Karpas-422 (cell line): ENCODE measurements at regions not wholly inside any gene's neighbourhood (a gene's known extent, or its start where the extent isn't known, plus 50 kb on each side); places are given as distances from the start of the nearest gene placed in this dataset.

Experiments
- DNase-seq: peaks from one replicate; pipeline ENCODE4 v3.0.0-alpha.2; 2015
- H2AFZ ChIP-seq: fragments of 200-600 bp; sonication (generic); 2 replicates; pipeline ENCODE4 v1.6.1; 2014; ENCODE audit warnings: antibody characterized with exemption, low read length, mixed read lengths
- H3K27ac ChIP-seq: fragments of 200-600 bp; sonication (generic); 2 replicates; pipeline ENCODE4 v1.5.1; 2014; ENCODE audit warnings: mild to moderate bottlenecking, low read length, moderate library complexity
- H3K27me3 ChIP-seq: fragments of 200-600 bp; sonication (generic); 2 replicates; pipeline ENCODE4 v1.6.1; 2014; ENCODE audit warnings: low read length, mixed read lengths
- H3K36me3 ChIP-seq: fragments of 200-600 bp; sonication (generic); 2 replicates; pipeline ENCODE4 v1.6.1; 2014; ENCODE audit warnings: low read length, mixed read lengths; ENCODE audit not compliant: insufficient read depth
- H3K4me1 ChIP-seq: fragments of 200-600 bp; sonication (generic); 2 replicates; pipeline ENCODE4 v1.6.1; 2014; ENCODE audit warnings: mild to moderate bottlenecking, low read length, mixed read lengths
- H3K4me2 ChIP-seq: fragments of 200-600 bp; sonication (generic); 2 replicates; pipeline ENCODE4 v1.6.1; 2014; ENCODE audit warnings: low read length, low read depth, mild to moderate bottlenecking; ENCODE audit not compliant: poor library complexity, severe bottlenecking
- H3K4me3 ChIP-seq: fragments of 200-600 bp; sonication (generic); 2 replicates; pipeline ENCODE4 v1.5.1; 2014; ENCODE audit warnings: mild to moderate bottlenecking, antibody characterized with exemption, low read length, mixed read lengths
- H3K79me2 ChIP-seq: fragments of 200-600 bp; sonication (generic); 2 replicates; pipeline ENCODE4 v1.6.1; 2014; ENCODE audit warnings: mild to moderate bottlenecking, low read length, mixed read lengths
- H3K9ac ChIP-seq: fragments of 200-600 bp; sonication (generic); 2 replicates; pipeline ENCODE4 v1.6.0; 2014; ENCODE audit warnings: low read length
- H3K9me2 ChIP-seq: fragments of 200-600 bp; sonication (generic), shearing (Covaris generic); replicated peaks from 2 replicates; pipeline ENCODE4 v1.6.0; 2014; ENCODE audit warnings: mild to moderate bottlenecking, low read length, moderate library complexity; ENCODE audit not compliant: insufficient read depth
- H3K9me3 ChIP-seq: fragments of 300-700, 200-600 bp; sonication (generic); 2 replicates; pipeline ENCODE4 v1.6.1; 2014; ENCODE audit warnings: low read length, mixed read lengths
- H4K20me1 ChIP-seq: fragments of 200-600 bp; sonication (generic); 2 replicates; pipeline ENCODE4 v1.6.1; 2014; ENCODE audit warnings: mild to moderate bottlenecking, antibody characterized with exemption, low read length, low read depth; ENCODE audit not compliant: insufficient read depth

GRCh38 chr17:77604973-77605313 lies 353.6 kb upstream of the TNRC6C start:
- no peaks in the 10 kb centered on the region for H3K36me3 ChIP-seq
- H3K9ac ChIP-seq = no peak overlapping the region

GRCh38 chr17:77606146-77606864 lies 352.2 kb upstream of the TNRC6C start:
- Histone ChIP-seq H3K9me3 (no peaks in the 10 kb centered on the region), H2AFZ (no peak overlapping the region), H3K4me3 (no peak overlapping the region), H3K79me2 (no peaks in the 10 kb centered on the region), H3K27me3 (no peaks in the 10 kb centered on the region), H3K9ac (no peak overlapping the region), H3K36me3 (no peaks in the 10 kb centered on the region), H3K27ac (no peak overlapping the region), H3K4me1 (peaks cover 8% of the 10 kb centered on the region), H3K4me2 (no peak overlapping the region), H4K20me1 (no peaks in the 10 kb centered on the region), H3K9me2 (no peaks in the 10 kb centered on the region)
- no peak for DNase-seq

More at GRCh38 chr17:77604973-77605313, 353.6 kb upstream of the TNRC6C start:
- Histone ChIP-seq H3K27me3 (no peaks in the 10 kb centered on the region), H3K9me3 (no peaks in the 10 kb centered on the region), H3K79me2 (no peaks in the 10 kb centered on the region), H3K4me2 (no peak overlapping the region), H3K27ac (no peak overlapping the region), H3K4me3 (no peak overlapping the region), H3K4me1 (peaks cover 2% of the 10 kb centered on the region), H4K20me1 (no peaks in the 10 kb centered on the region), H3K9me2 (no peaks in the 10 kb centered on the region), H2AFZ (no peak overlapping the region)
- DNase-seq = no peak

- DNase-seq = peak; percentile 66
- Histone ChIP-seq H3K27ac (no peak overlapping the region), H3K36me3 (no peaks in the 10 kb centered on the region), H3K79me2 (no peaks in the 10 kb centered on the region), H3K4me2 (no peak overlapping the region), H3K9me3 (no peaks in the 10 kb centered on the region), H3K9me2 (no peaks in the 10 kb centered on the region), H3K4me3 (no peak overlapping the region), H2AFZ (no peak overlapping the region), H4K20me1 (no peaks in the 10 kb centered on the region), H3K9ac (no peak overlapping the region), H3K4me1 (peaks cover 8% of the 10 kb centered on the region), H3K27me3 (no peaks in the 10 kb centered on the region)
Observed at GRCh38 chr17:77606865-77607210, 351.7 kb upstream of the TNRC6C start.

GRCh38 chr17:77607606-77608005 lies 350.9 kb upstream of the TNRC6C start:
- no peaks in the 10 kb centered on the region for H3K79me2 ChIP-seq
- DNase-seq = no peak

GRCh38 chr17:77608431-77608830 lies 350.1 kb upstream of the TNRC6C start:
- H2AFZ ChIP-seq = no peak overlapping the region
- H3K79me2 ChIP-seq = no peaks in the 10 kb centered on the region
- no peak overlapping the region for H3K27ac ChIP-seq
- H3K9me3 ChIP-seq = no peaks in the 10 kb centered on the region
- H3K9me2 ChIP-seq = no peaks in the 10 kb centered on the region
- H3K4me2 ChIP-seq = no peak overlapping the region
- H3K27me3 ChIP-seq = no peaks in the 10 kb centered on the region
- no peak overlapping the region for H3K9ac ChIP-seq
- H3K36me3 ChIP-seq = no peaks in the 10 kb centered on the region
- no peak overlapping the region for H3K4me3 ChIP-seq
- DNase-seq = no peak
- H4K20me1 ChIP-seq = no peaks in the 10 kb centered on the region
- H3K4me1 ChIP-seq = peaks cover 8% of the 10 kb centered on the region

More at GRCh38 chr17:77607606-77608005, 350.9 kb upstream of the TNRC6C start:
- Histone ChIP-seq H2AFZ (no peak overlapping the region), H3K36me3 (no peaks in the 10 kb centered on the region), H3K27me3 (no peaks in the 10 kb centered on the region), H3K4me2 (no peak overlapping the region), H3K4me3 (no peak overlapping the region), H3K9me3 (no peaks in the 10 kb centered on the region), H3K9me2 (no peaks in the 10 kb centered on the region), H3K27ac (no peak overlapping the region), H4K20me1 (no peaks in the 10 kb centered on the region), H3K9ac (no peak overlapping the region), H3K4me1 (peaks cover 8% of the 10 kb centered on the region)

GRCh38 chr17:77609553-77610517 lies 348.7 kb upstream of the TNRC6C start:
- no peaks in the 10 kb centered on the region for H3K36me3 ChIP-seq
- no peak overlapping the region for H3K4me3 ChIP-seq
- H2AFZ ChIP-seq = 0 out of 2 replicates have a peak overlapping the region, but pooled peaks have one; percentile 43
- peaks cover 8% of the 10 kb centered on the region for H3K4me1 ChIP-seq
- no peaks in the 10 kb centered on the region for H4K20me1 ChIP-seq
- H3K27ac ChIP-seq = no peak overlapping the region
- peak; percentile 75 for DNase-seq
- no peaks in the 10 kb centered on the region for H3K27me3 ChIP-seq
- H3K79me2 ChIP-seq = no peaks in the 10 kb centered on the region
- no peaks in the 10 kb centered on the region for H3K9me3 ChIP-seq
- no peak overlapping the region for H3K9ac ChIP-seq
- H3K9me2 ChIP-seq = no peaks in the 10 kb centered on the region
- H3K4me2 ChIP-seq = peak overlapping the region; percentile 37

GRCh38 chr17:77610518-77610893 lies 348.0 kb upstream of the TNRC6C start:
- Histone ChIP-seq H3K4me1 (peaks cover 8% of the 10 kb centered on the region), H3K27ac (no peak overlapping the region), H3K4me2 (no peak overlapping the region)

GRCh38 chr17:77610972-77611521 lies 347.5 kb upstream of the TNRC6C start:
- no peaks in the 10 kb centered on the region for H3K27me3 ChIP-seq
- H3K79me2 ChIP-seq = no peaks in the 10 kb centered on the region
- no peak overlapping the region for H3K4me3 ChIP-seq
- H3K27ac ChIP-seq = no peak overlapping the region
- H3K36me3 ChIP-seq = no peaks in the 10 kb centered on the region
- no peaks in the 10 kb centered on the region for H4K20me1 ChIP-seq
- no peak overlapping the region for H3K4me2 ChIP-seq
- no peaks in the 10 kb centered on the region for H3K9me2 ChIP-seq
- no peaks in the 10 kb centered on the region for H3K9me3 ChIP-seq
- no peak overlapping the region for H2AFZ ChIP-seq
- H3K9ac ChIP-seq = no peak overlapping the region
- peaks cover 8% of the 10 kb centered on the region for H3K4me1 ChIP-seq
- no peak for DNase-seq

More at GRCh38 chr17:77610518-77610893, 348.0 kb upstream of the TNRC6C start:
- no peaks in the 10 kb centered on the region for H3K79me2 ChIP-seq
- no peaks in the 10 kb centered on the region for H4K20me1 ChIP-seq
- H3K9me3 ChIP-seq = no peaks in the 10 kb centered on the region
- DNase-seq = no peak
- 0 out of 2 replicates have a peak overlapping the region, but pooled peaks have one; percentile 43 for H2AFZ ChIP-seq
- no peak overlapping the region for H3K4me3 ChIP-seq
- H3K36me3 ChIP-seq = no peaks in the 10 kb centered on the region
- no peaks in the 10 kb centered on the region for H3K9me2 ChIP-seq
- no peaks in the 10 kb centered on the region for H3K27me3 ChIP-seq
- H3K9ac ChIP-seq = no peak overlapping the region
